ENCODE measurements at regions not wholly inside any gene's neighbourhood (a gene's known extent, or its start where the extent isn't known, plus 50 kb on each side); places are given as distances from the start of the nearest gene placed in this dataset.

GRCh38 chr5:71895546-71895945, 176.5 kb downstream of the CARTPT start:
- TF ChIP-seq CTCF (IDR thresholded peaks at IDR 0.05) = no peak
- TF ChIP-seq POLR2A (IDR thresholded peaks at IDR 0.05) = no peak
